ENCODE measurements at regions not wholly inside any gene's neighbourhood (a gene's known extent, or its start where the extent isn't known, plus 50 kb on each side); places are given as distances from the start of the nearest gene placed in this dataset.

- H3K4me1 ChIP-seq (ENCODE audit: control insufficient read depth in 1 of 2, insufficient read depth in 2 of 2, low read length in 2 of 2) = no peaks in the 10 kb centered on the region
Observed at GRCh38 chr2:228720895-228721294, 539.4 kb upstream of the SPHKAP start.

GRCh38 chr2:228709788-228710371 lies 528.4 kb upstream of the SPHKAP start:
- no peak for TF ChIP-seq CTCF (IDR thresholded peaks at IDR 0.05)
- no peaks in the 10 kb centered on the region for H3K36me3 Mint-ChIP-seq
- H3K9me3 ChIP-seq (replicated peaks in 1 of 2; ENCODE audit: control insufficient read depth in 1 of 2, insufficient read depth in 1 of 2, low read length in 2 of 2) = peaks cover 0 to 4% of the 10 kb centered on the region in 2 donors

More at GRCh38 chr2:228720895-228721294, 539.4 kb upstream of the SPHKAP start:
- no peak overlapping the region for H3K9ac ChIP-seq (ENCODE audit: insufficient read depth, low read length, poor library complexity, severe bottlenecking)
- H3K4me2 ChIP-seq (replicated peaks; ENCODE audit: extremely low read depth, low read length, poor library complexity, severe bottlenecking) = no peak overlapping the region
- H3K27me3 ChIP-seq (ENCODE audit: control insufficient read depth in 2 of 2, insufficient read depth in 2 of 2, low read length in 2 of 2) = no peaks in the 10 kb centered on the region
- Mint-ChIP-seq H3K27me3 (ENCODE audit: low read depth in 3 of 3) (no peaks in the 10 kb centered on the region), H3K4me1 (no peaks in the 10 kb centered on the region), H3K36me3 (no peaks in the 10 kb centered on the region), H3K4me3 (no peak overlapping the region), H3K27ac (no peak overlapping the region), H3K9me3 (peaks cover 0 to 8% (median 2%) of the 10 kb centered on the region in 7 donors)
- no peak overlapping the region for H2AFZ ChIP-seq (ENCODE audit: insufficient read depth, low read depth, low read length, poor library complexity, severe bottlenecking)
- no peak for DNase-seq
- H3K36me3 ChIP-seq (replicated peaks in 1 of 2; ENCODE audit: control insufficient read depth in 1 of 2, insufficient read depth in 2 of 2, low read length in 2 of 2) = no peaks in the 10 kb centered on the region
- intact Hi-C loops (cut with micrococcal nuclease) = no loop called here
- H3K27ac ChIP-seq (ENCODE audit: low read depth in 1 of 2, low read length in 2 of 2) = no peak overlapping the region
- no peak overlapping the region for H3K4me3 ChIP-seq (replicated peaks in 1 of 3; ENCODE audit: low read depth in 2 of 3, low read length in 3 of 3)
- H3K79me2 ChIP-seq (ENCODE audit: insufficient read depth, low read length) = no peaks in the 10 kb centered on the region
- no peak for TF ChIP-seq CTCF (IDR thresholded peaks at IDR 0.05)
- H4K20me1 ChIP-seq (ENCODE audit: insufficient read depth, low read length) = no peaks in the 10 kb centered on the region
- 100% methylated on average over 1 of the region's 1 CpG for WGBS (ENCODE audit: insufficient coverage)
- peaks cover 0 to 4% of the 10 kb centered on the region in 2 donors for H3K9me3 ChIP-seq (replicated peaks in 1 of 2; ENCODE audit: control insufficient read depth in 1 of 2, insufficient read depth in 1 of 2, low read length in 2 of 2)

More at GRCh38 chr2:228709788-228710371, 528.4 kb upstream of the SPHKAP start:
- Histone ChIP-seq H3K79me2 (ENCODE audit: insufficient read depth, low read length) (no peaks in the 10 kb centered on the region), H4K20me1 (ENCODE audit: insufficient read depth, low read length) (no peaks in the 10 kb centered on the region), H3K4me3 (replicated peaks in 1 of 3; ENCODE audit: low read depth in 2 of 3, low read length in 3 of 3) (no peak overlapping the region), H2AFZ (ENCODE audit: insufficient read depth, low read depth, low read length, poor library complexity, severe bottlenecking) (no peak overlapping the region), H3K4me1 (ENCODE audit: control insufficient read depth in 1 of 2, insufficient read depth in 2 of 2, low read length in 2 of 2) (no peaks in the 10 kb centered on the region), H3K27me3 (ENCODE audit: control insufficient read depth in 2 of 2, insufficient read depth in 2 of 2, low read length in 2 of 2) (no peaks in the 10 kb centered on the region), H3K4me2 (replicated peaks; ENCODE audit: extremely low read depth, low read length, poor library complexity, severe bottlenecking) (no peak overlapping the region), H3K27ac (ENCODE audit: low read depth in 1 of 2, low read length in 2 of 2) (no peak overlapping the region), H3K36me3 (replicated peaks in 1 of 2; ENCODE audit: control insufficient read depth in 1 of 2, insufficient read depth in 2 of 2, low read length in 2 of 2) (no peaks in the 10 kb centered on the region), H3K9ac (ENCODE audit: insufficient read depth, low read length, poor library complexity, severe bottlenecking) (no peak overlapping the region)
- Mint-ChIP-seq H3K4me1 (no peaks in the 10 kb centered on the region), H3K27me3 (ENCODE audit: low read depth in 3 of 3) (peaks cover 0 to 2% (median 1%) of the 10 kb centered on the region in 3 donors), H3K27ac (no peak overlapping the region), H3K9me3 (peaks cover 0 to 9% (median 6%) of the 10 kb centered on the region in 7 donors), H3K4me3 (no peak overlapping the region)
- intact Hi-C loops (cut with micrococcal nuclease) = no loop called here
- WGBS (ENCODE audit: insufficient coverage) = no CpG with 5 or more reads among the region's 2 CpGs
- DNase-seq = no peak

Measured in CD14-positive monocyte (primary cell).